HL-60 (cell line): ENCODE measurements at regions not wholly inside any gene's neighbourhood (a gene's known extent, or its start where the extent isn't known, plus 50 kb on each side); places are given as distances from the start of the nearest gene placed in this dataset.

Source experiments
- GABPA ChIP-seq: IDR thresholded peaks from 2 replicates; pipeline ENCODE4 v1.6.1; 2012; ENCODE audit warnings: low read depth
- POLR2AphosphoS5 ChIP-seq: IDR thresholded peaks from 2 replicates; pipeline ENCODE4 v1.6.1; 2012; ENCODE audit warnings: low read depth
- SPI1 ChIP-seq: IDR thresholded peaks from 2 replicates; pipeline ENCODE4 v1.6.1; 2012; ENCODE audit warnings: low read depth, mild to moderate bottlenecking, borderline replicate concordance
- TF ChIP-seq, protein P1 (sequence below): IDR thresholded peaks from one replicate; pipeline ENCODE4 v1.5.1; 2011; ENCODE audit warnings: low read length, control low read depth, inconsistent platforms; ENCODE audit not compliant: insufficient read depth
- TF ChIP-seq, protein P2 (sequence below): IDR thresholded peaks from 2 replicates; pipeline ENCODE4 v1.6.1; 2012; ENCODE audit warnings: low read depth; ENCODE audit not compliant: insufficient replicate concordance

DNA sequence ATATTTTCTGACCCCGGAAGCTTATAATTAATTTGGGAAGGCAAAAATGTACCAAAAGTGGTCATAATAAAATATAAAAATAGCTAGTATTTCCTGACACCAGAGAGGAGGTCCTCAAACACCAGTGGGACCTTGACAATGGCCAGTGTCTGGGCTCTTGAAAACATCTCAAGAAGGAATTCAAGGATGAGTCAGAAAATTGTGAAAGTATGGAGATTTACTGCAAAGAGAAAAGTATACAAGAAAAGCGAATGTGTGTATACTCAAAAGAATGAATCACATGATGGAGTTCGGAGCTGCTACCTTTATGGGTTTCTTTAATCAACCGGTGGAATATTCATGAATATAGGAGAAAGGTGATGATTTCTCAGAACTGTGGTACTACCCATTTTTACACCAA, 1709.0 kb upstream of the WWC1 start:
- TF ChIP-seq, protein P1, sequence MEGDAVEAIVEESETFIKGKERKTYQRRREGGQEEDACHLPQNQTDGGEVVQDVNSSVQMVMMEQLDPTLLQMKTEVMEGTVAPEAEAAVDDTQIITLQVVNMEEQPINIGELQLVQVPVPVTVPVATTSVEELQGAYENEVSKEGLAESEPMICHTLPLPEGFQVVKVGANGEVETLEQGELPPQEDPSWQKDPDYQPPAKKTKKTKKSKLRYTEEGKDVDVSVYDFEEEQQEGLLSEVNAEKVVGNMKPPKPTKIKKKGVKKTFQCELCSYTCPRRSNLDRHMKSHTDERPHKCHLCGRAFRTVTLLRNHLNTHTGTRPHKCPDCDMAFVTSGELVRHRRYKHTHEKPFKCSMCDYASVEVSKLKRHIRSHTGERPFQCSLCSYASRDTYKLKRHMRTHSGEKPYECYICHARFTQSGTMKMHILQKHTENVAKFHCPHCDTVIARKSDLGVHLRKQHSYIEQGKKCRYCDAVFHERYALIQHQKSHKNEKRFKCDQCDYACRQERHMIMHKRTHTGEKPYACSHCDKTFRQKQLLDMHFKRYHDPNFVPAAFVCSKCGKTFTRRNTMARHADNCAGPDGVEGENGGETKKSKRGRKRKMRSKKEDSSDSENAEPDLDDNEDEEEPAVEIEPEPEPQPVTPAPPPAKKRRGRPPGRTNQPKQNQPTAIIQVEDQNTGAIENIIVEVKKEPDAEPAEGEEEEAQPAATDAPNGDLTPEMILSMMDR: no peak
- no peak for TF ChIP-seq POLR2AphosphoS5
- TF ChIP-seq, protein P2, sequence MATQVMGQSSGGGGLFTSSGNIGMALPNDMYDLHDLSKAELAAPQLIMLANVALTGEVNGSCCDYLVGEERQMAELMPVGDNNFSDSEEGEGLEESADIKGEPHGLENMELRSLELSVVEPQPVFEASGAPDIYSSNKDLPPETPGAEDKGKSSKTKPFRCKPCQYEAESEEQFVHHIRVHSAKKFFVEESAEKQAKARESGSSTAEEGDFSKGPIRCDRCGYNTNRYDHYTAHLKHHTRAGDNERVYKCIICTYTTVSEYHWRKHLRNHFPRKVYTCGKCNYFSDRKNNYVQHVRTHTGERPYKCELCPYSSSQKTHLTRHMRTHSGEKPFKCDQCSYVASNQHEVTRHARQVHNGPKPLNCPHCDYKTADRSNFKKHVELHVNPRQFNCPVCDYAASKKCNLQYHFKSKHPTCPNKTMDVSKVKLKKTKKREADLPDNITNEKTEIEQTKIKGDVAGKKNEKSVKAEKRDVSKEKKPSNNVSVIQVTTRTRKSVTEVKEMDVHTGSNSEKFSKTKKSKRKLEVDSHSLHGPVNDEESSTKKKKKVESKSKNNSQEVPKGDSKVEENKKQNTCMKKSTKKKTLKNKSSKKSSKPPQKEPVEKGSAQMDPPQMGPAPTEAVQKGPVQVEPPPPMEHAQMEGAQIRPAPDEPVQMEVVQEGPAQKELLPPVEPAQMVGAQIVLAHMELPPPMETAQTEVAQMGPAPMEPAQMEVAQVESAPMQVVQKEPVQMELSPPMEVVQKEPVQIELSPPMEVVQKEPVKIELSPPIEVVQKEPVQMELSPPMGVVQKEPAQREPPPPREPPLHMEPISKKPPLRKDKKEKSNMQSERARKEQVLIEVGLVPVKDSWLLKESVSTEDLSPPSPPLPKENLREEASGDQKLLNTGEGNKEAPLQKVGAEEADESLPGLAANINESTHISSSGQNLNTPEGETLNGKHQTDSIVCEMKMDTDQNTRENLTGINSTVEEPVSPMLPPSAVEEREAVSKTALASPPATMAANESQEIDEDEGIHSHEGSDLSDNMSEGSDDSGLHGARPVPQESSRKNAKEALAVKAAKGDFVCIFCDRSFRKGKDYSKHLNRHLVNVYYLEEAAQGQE: no peak
- TF ChIP-seq SPI1: no peak
- TF ChIP-seq GABPA: no peak
